Karpas-422 (cell line): ENCODE measurements at regions not wholly inside any gene's neighbourhood (a gene's known extent, or its start where the extent isn't known, plus 50 kb on each side); places are given as distances from the start of the nearest gene placed in this dataset.
"Not testable (repeated sequence)": the region's sequence is repeated elsewhere in the genome, so short reads cannot be mapped to it uniquely, and the experiment has no call there.

Experiments
- DNase-seq: peaks from one replicate; pipeline ENCODE4 v3.0.0-alpha.2; 2015
- H2AFZ ChIP-seq: fragments of 200-600 bp; sonication (generic); 2 replicates; pipeline ENCODE4 v1.6.1; 2014; ENCODE audit warnings: antibody characterized with exemption, low read length, mixed read lengths
- H3K27ac ChIP-seq: fragments of 200-600 bp; sonication (generic); 2 replicates; pipeline ENCODE4 v1.5.1; 2014; ENCODE audit warnings: mild to moderate bottlenecking, low read length, moderate library complexity
- H3K27me3 ChIP-seq: fragments of 200-600 bp; sonication (generic); 2 replicates; pipeline ENCODE4 v1.6.1; 2014; ENCODE audit warnings: low read length, mixed read lengths
- H3K36me3 ChIP-seq: fragments of 200-600 bp; sonication (generic); 2 replicates; pipeline ENCODE4 v1.6.1; 2014; ENCODE audit warnings: low read length, mixed read lengths; ENCODE audit not compliant: insufficient read depth
- H3K4me1 ChIP-seq: fragments of 200-600 bp; sonication (generic); 2 replicates; pipeline ENCODE4 v1.6.1; 2014; ENCODE audit warnings: mild to moderate bottlenecking, low read length, mixed read lengths
- H3K4me2 ChIP-seq: fragments of 200-600 bp; sonication (generic); 2 replicates; pipeline ENCODE4 v1.6.1; 2014; ENCODE audit warnings: low read length, low read depth, mild to moderate bottlenecking; ENCODE audit not compliant: poor library complexity, severe bottlenecking
- H3K4me3 ChIP-seq: fragments of 200-600 bp; sonication (generic); 2 replicates; pipeline ENCODE4 v1.5.1; 2014; ENCODE audit warnings: mild to moderate bottlenecking, antibody characterized with exemption, low read length, mixed read lengths
- H3K79me2 ChIP-seq: fragments of 200-600 bp; sonication (generic); 2 replicates; pipeline ENCODE4 v1.6.1; 2014; ENCODE audit warnings: mild to moderate bottlenecking, low read length, mixed read lengths
- H3K9ac ChIP-seq: fragments of 200-600 bp; sonication (generic); 2 replicates; pipeline ENCODE4 v1.6.0; 2014; ENCODE audit warnings: low read length
- H3K9me2 ChIP-seq: fragments of 200-600 bp; sonication (generic), shearing (Covaris generic); replicated peaks from 2 replicates; pipeline ENCODE4 v1.6.0; 2014; ENCODE audit warnings: mild to moderate bottlenecking, low read length, moderate library complexity; ENCODE audit not compliant: insufficient read depth
- H3K9me3 ChIP-seq: fragments of 300-700, 200-600 bp; sonication (generic); 2 replicates; pipeline ENCODE4 v1.6.1; 2014; ENCODE audit warnings: low read length, mixed read lengths
- H4K20me1 ChIP-seq: fragments of 200-600 bp; sonication (generic); 2 replicates; pipeline ENCODE4 v1.6.1; 2014; ENCODE audit warnings: mild to moderate bottlenecking, antibody characterized with exemption, low read length, low read depth; ENCODE audit not compliant: insufficient read depth

DNA sequence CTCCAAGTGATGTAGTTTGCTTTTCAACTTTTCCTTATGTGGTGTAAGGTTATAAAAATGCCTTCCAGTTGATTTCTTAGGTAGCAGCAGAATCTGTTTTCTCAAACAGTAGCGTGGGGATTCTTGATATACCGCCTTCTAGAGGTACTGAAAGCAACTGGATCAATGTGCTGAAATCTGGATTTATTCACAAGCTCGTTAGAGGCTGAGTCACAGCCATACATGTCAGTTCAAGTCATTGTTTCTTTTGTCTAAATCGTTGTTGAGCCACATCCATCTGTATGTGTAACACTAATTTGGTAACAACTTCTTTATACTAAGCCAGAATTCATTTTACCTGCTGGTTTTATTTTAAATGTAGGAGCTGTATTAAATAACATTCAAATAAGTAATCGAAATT is 200.0 kb upstream of the MAD2L1 start:
- Histone ChIP-seq H3K9me2 (no peaks in the 10 kb centered on the region), H3K9ac (no peak overlapping the region), H3K36me3 (no peaks in the 10 kb centered on the region), H4K20me1 (no peaks in the 10 kb centered on the region), H2AFZ (no peak overlapping the region), H3K27ac (no peak overlapping the region), H3K27me3 (no peaks in the 10 kb centered on the region), H3K79me2 (no peaks in the 10 kb centered on the region), H3K4me1 (no peaks in the 10 kb centered on the region), H3K9me3 (no peaks in the 10 kb centered on the region), H3K4me3 (no peak overlapping the region), H3K4me2 (no peak overlapping the region)
- DNase-seq, result no peak

GRCh38 chr4:120263618-120264017 is 197.0 kb upstream of the MAD2L1 start:
- no peak for DNase-seq
- Histone ChIP-seq H3K4me3 (no peak overlapping the region), H3K27ac (no peak overlapping the region), H3K79me2 (no peaks in the 10 kb centered on the region), H3K27me3 (no peaks in the 10 kb centered on the region), H3K4me2 (no peak overlapping the region), H3K9me2 (no peaks in the 10 kb centered on the region), H3K4me1 (no peaks in the 10 kb centered on the region), H2AFZ (no peak overlapping the region), H4K20me1 (no peaks in the 10 kb centered on the region), H3K36me3 (no peaks in the 10 kb centered on the region), H3K9ac (no peak overlapping the region), H3K9me3 (no peaks in the 10 kb centered on the region)

DNA sequence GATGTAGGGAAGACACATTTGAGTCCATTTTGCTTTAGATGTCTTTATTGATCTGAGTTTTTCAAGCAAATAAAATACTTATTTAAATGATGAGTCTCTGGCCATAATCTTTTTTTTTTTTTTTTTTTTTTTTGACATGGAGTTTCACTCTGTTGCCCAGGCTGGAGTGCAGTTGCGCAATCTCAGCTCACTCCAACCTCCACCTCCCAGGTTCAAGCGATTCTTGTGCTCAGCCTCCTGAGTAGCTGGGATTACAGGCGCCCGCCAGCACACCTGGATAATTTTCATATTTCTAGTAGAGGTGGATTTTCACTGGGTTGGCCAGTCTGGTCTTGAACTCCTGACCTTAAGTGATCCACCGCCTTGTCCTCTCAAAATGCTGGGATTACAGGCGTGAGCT is 194.5 kb upstream of the MAD2L1 start:
- no peaks in the 10 kb centered on the region for H3K79me2 ChIP-seq
- no peaks in the 10 kb centered on the region for H3K4me1 ChIP-seq
- H3K4me3 ChIP-seq, result no peak overlapping the region
- H4K20me1 ChIP-seq, result no peaks in the 10 kb centered on the region
- H2AFZ ChIP-seq, result no peak overlapping the region
- no peaks in the 10 kb centered on the region for H3K9me2 ChIP-seq
- H3K4me2 ChIP-seq, result no peak overlapping the region
- no peak overlapping the region for H3K27ac ChIP-seq
- no peaks in the 10 kb centered on the region for H3K36me3 ChIP-seq
- H3K27me3 ChIP-seq, result no peaks in the 10 kb centered on the region
- DNase-seq, result no peak
- no peak overlapping the region for H3K9ac ChIP-seq
- H3K9me3 ChIP-seq, result no peaks in the 10 kb centered on the region

- H3K4me3 ChIP-seq, H3K79me2 ChIP-seq, H3K36me3 ChIP-seq, H3K27ac ChIP-seq, H3K9ac ChIP-seq, DNase-seq, H2AFZ ChIP-seq, H3K27me3 ChIP-seq, H3K4me1 ChIP-seq, H3K9me3 ChIP-seq, H3K4me2 ChIP-seq, H3K9me2 ChIP-seq, H4K20me1 ChIP-seq: not testable (repeated sequence)
Observed at GRCh38 chr4:120256112-120256775, 189.6 kb upstream of the MAD2L1 start.

DNA sequence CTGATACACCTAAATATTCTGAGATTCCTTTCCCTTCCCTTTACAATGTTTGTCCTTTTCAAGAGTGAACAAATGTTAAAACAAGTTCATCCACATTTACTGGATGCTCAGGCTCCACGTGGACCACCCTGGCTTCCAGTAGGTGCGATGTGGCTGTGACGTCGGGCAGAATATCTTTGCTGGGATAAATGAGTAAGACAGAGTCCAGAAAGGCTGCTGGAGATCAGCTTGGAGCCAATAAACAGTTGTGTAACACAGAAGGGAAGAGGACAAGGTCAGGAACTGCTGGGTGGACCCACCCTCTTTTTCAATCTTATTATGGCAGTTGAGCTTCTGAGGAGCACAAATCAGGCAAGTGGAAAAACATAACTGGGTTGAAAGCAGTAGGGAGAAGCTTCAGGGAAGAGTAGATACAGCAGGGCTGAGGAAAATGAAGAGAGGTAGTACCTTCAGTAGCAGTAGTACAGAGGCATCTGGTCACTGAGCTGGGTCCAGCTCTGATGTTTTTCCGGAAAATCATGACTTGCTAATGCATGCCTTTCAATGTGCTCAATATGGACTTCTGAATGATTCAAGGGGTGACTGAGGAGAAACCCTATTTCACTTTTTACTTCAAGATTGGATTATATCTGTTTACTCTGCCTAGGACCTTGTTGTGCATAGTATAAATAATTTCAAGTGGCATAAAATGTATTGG is 171.8 kb upstream of the MAD2L1 start:
- Histone ChIP-seq H3K36me3 (no peaks in the 10 kb centered on the region), H3K4me2 (no peak overlapping the region), H3K27ac (no peak overlapping the region), H4K20me1 (no peaks in the 10 kb centered on the region), H3K79me2 (no peaks in the 10 kb centered on the region), H2AFZ (no peak overlapping the region), H3K4me1 (no peaks in the 10 kb centered on the region), H3K9me2 (no peaks in the 10 kb centered on the region), H3K9ac (no peak overlapping the region), H3K27me3 (no peaks in the 10 kb centered on the region), H3K9me3 (no peaks in the 10 kb centered on the region), H3K4me3 (no peak overlapping the region)
- DNase-seq, result no peak

- DNase-seq, result no peak
- Histone ChIP-seq H3K9me2 (no peaks in the 10 kb centered on the region), H3K79me2 (no peaks in the 10 kb centered on the region), H3K4me2 (no peak overlapping the region), H3K4me3 (no peak overlapping the region), H4K20me1 (no peaks in the 10 kb centered on the region), H3K9me3 (no peaks in the 10 kb centered on the region), H3K9ac (no peak overlapping the region), H3K27ac (no peak overlapping the region), H3K27me3 (no peaks in the 10 kb centered on the region), H3K36me3 (no peaks in the 10 kb centered on the region), H3K4me1 (no peaks in the 10 kb centered on the region), H2AFZ (no peak overlapping the region)
Observed at GRCh38 chr4:120236873-120237272, 170.2 kb upstream of the MAD2L1 start.

GRCh38 chr4:120232050-120232449 is 165.4 kb upstream of the MAD2L1 start:
- Histone ChIP-seq H3K4me1 (no peaks in the 10 kb centered on the region), H2AFZ (no peak overlapping the region), H3K79me2 (no peaks in the 10 kb centered on the region), H3K27ac (no peak overlapping the region), H4K20me1 (no peaks in the 10 kb centered on the region), H3K4me2 (no peak overlapping the region), H3K36me3 (no peaks in the 10 kb centered on the region), H3K4me3 (no peak overlapping the region), H3K9ac (no peak overlapping the region), H3K27me3 (no peaks in the 10 kb centered on the region; the same call in 1 of the 2 replicates), H3K9me2 (no peaks in the 10 kb centered on the region), H3K9me3 (no peaks in the 10 kb centered on the region)
- no peak for DNase-seq

DNA sequence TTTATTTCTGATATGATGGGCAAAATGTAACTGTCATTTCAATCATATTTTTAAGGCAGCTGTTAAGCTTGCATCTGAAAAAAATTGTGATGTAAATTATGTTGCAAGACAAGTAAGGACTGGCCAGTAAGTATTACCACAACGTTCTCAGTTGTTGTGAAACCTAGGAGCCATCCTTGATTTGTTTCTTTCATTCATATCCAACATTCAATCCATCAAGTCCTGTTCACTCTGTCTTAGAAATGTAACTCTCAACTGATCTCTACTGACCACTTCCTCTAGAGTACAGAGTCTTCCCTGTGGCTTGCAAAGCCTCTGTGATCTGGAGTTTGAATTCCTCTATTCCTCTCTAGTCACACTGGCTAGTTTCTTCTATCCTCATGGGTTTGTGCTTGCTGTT is 161.4 kb upstream of the MAD2L1 start:
- Histone ChIP-seq H3K9me3 (no peaks in the 10 kb centered on the region), H3K27ac (no peak overlapping the region), H3K36me3 (no peaks in the 10 kb centered on the region), H3K27me3 (no peaks in the 10 kb centered on the region; the same call in 1 of the 2 replicates), H3K4me3 (no peak overlapping the region), H2AFZ (no peak overlapping the region), H3K9ac (no peak overlapping the region), H3K4me2 (no peak overlapping the region), H3K4me1 (no peaks in the 10 kb centered on the region), H3K79me2 (no peaks in the 10 kb centered on the region), H3K9me2 (no peaks in the 10 kb centered on the region), H4K20me1 (no peaks in the 10 kb centered on the region)
- DNase-seq, result no peak
